Nephron progenitor cell (in vitro differentiated cells): ENCODE measurements at regions not wholly inside any gene's neighbourhood (a gene's known extent, or its start where the extent isn't known, plus 50 kb on each side); places are given as distances from the start of the nearest gene placed in this dataset.

Experiments used
- DNase-seq: peaks from one replicate; pipeline ENCODE4 v3.0.0; 2021
- H3K27ac Mint-ChIP-seq: 2 replicates; pipeline ENCODE4 v1.8.0; 2021; ENCODE audit warnings: mild to moderate bottlenecking, moderate library complexity, mixed read lengths
- H3K27me3 Mint-ChIP-seq: 2 replicates; pipeline ENCODE4 v1.8.0; 2021; ENCODE audit warnings: mild to moderate bottlenecking, low read depth, mixed read lengths; ENCODE audit not compliant: poor library complexity
- H3K36me3 Mint-ChIP-seq: 2 replicates; pipeline ENCODE4 v1.8.0; 2021; ENCODE audit warnings: low read depth, mixed read lengths
- H3K4me1 Mint-ChIP-seq: 2 replicates; pipeline ENCODE4 v1.8.0; 2021; ENCODE audit warnings: mixed read lengths
- H3K4me3 Mint-ChIP-seq: 2 replicates; pipeline ENCODE4 v1.8.0; 2021; ENCODE audit warnings: mild to moderate bottlenecking, moderate library complexity, mixed read lengths
- H3K9me3 Mint-ChIP-seq: 2 replicates; pipeline ENCODE4 v1.8.0; 2021; ENCODE audit warnings: mild to moderate bottlenecking, moderate library complexity, mixed read lengths
- TF ChIP-seq, protein P1 (sequence below): fragments of 200-600 bp; sonication (generic); IDR thresholded peaks from 2 replicates; pipeline ENCODE4 v1.5.0; 2021; ENCODE audit warnings: antibody characterized with exemption

DNA sequence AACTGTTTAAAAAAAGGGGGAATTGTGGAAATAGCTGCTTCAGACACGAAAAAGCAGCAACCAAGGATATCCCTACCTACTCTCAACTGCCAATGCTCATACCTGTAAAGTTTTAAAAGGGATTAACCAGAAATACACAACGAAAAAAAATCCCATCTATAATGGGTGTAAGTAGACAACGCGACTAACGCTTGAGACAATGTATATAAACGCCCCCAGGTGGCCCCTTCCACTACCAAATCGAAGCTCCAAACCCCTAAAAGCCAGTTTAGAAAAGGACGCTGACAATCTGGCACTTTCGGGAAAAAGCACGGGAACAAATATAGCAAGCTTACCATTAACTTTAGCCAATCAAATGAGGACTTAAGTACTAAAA is 94.5 kb upstream of the BTN3A2 start:
- H3K27ac Mint-ChIP-seq: peak overlapping the region; percentile 98
- DNase-seq: no peak
- TF ChIP-seq, protein P1, sequence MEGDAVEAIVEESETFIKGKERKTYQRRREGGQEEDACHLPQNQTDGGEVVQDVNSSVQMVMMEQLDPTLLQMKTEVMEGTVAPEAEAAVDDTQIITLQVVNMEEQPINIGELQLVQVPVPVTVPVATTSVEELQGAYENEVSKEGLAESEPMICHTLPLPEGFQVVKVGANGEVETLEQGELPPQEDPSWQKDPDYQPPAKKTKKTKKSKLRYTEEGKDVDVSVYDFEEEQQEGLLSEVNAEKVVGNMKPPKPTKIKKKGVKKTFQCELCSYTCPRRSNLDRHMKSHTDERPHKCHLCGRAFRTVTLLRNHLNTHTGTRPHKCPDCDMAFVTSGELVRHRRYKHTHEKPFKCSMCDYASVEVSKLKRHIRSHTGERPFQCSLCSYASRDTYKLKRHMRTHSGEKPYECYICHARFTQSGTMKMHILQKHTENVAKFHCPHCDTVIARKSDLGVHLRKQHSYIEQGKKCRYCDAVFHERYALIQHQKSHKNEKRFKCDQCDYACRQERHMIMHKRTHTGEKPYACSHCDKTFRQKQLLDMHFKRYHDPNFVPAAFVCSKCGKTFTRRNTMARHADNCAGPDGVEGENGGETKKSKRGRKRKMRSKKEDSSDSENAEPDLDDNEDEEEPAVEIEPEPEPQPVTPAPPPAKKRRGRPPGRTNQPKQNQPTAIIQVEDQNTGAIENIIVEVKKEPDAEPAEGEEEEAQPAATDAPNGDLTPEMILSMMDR: no peak
- H3K27me3 Mint-ChIP-seq: peaks cover 1% of the 10 kb centered on the region
- no peaks in the 10 kb centered on the region for H3K36me3 Mint-ChIP-seq
- no peaks in the 10 kb centered on the region for H3K9me3 Mint-ChIP-seq
- H3K4me3 Mint-ChIP-seq: no peak overlapping the region
- H3K4me1 Mint-ChIP-seq: peaks cover 38% of the 10 kb centered on the region

- no peaks in the 10 kb centered on the region for H3K27me3 Mint-ChIP-seq
- H3K4me3 Mint-ChIP-seq: no peak overlapping the region
- H3K4me1 Mint-ChIP-seq: peaks cover 44% of the 10 kb centered on the region
- peak overlapping the region; percentile 98 for H3K27ac Mint-ChIP-seq
- no peaks in the 10 kb centered on the region for H3K36me3 Mint-ChIP-seq
- TF ChIP-seq, protein P1: no peak
- no peaks in the 10 kb centered on the region for H3K9me3 Mint-ChIP-seq
- DNase-seq: peak; percentile 74
These were observed 93.9 kb upstream of the BTN3A2 start for GRCh38 chr6:26270903-26271667.

DNA sequence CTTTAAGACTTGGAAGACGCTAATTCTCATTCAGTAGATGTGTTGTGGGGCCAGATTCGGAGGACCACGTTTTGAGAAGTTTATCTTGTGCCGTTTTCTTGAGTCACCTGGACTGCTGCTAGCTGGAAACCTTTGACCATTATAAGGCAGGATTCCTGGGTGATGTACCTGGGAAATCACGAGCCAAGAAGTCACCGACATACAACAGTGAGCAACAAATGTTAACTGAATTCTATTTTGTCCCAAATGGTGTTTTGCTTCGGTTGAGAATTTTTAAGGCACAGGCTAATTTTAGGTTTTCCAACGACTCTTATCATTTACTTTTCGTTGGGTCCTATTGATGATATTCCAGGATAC is 93.4 kb upstream of the BTN3A2 start:
- Mint-ChIP-seq H3K4me3 (no peak overlapping the region), H3K27ac (peak overlapping the region; percentile 98), H3K27me3 (no peaks in the 10 kb centered on the region)

DNA sequence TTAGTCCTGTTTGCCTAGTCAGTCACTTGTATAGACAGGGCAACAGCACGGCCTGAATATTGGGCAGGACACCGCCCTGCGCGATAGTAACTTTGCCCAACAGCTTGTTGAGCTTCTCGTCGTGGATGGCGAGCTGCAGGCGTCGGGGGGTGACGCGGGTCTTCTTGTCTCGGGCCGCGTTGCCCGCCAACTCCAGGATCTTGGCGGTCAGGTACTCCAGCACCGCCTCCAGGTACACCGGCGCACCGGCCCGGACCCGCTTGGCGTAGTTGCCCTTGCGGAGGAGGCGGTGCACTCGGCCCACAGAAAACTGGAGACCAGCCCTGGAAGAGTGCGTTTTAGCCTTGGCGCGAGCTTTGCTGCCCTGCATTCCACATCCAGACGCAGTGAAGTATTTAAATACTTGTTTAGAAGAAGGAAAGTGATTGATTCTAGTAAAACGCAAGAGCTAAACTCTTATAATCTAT is 92.8 kb upstream of the BTN3A2 start:
- Mint-ChIP-seq H3K27ac (peak overlapping the region; percentile 98), H3K36me3 (no peaks in the 10 kb centered on the region), H3K9me3 (no peaks in the 10 kb centered on the region), H3K27me3 (no peaks in the 10 kb centered on the region), H3K4me3 (no peak overlapping the region), H3K4me1 (peaks cover 48% of the 10 kb centered on the region)
- TF ChIP-seq, protein P1: no peak
- DNase-seq: peak; percentile 64

More for the DNA sequence above, 93.4 kb upstream of the BTN3A2 start:
- peaks cover 49% of the 10 kb centered on the region for H3K4me1 Mint-ChIP-seq
- TF ChIP-seq, protein P1: no peak
- no peaks in the 10 kb centered on the region for H3K36me3 Mint-ChIP-seq
- no peaks in the 10 kb centered on the region for H3K9me3 Mint-ChIP-seq
- no peak for DNase-seq

DNA sequence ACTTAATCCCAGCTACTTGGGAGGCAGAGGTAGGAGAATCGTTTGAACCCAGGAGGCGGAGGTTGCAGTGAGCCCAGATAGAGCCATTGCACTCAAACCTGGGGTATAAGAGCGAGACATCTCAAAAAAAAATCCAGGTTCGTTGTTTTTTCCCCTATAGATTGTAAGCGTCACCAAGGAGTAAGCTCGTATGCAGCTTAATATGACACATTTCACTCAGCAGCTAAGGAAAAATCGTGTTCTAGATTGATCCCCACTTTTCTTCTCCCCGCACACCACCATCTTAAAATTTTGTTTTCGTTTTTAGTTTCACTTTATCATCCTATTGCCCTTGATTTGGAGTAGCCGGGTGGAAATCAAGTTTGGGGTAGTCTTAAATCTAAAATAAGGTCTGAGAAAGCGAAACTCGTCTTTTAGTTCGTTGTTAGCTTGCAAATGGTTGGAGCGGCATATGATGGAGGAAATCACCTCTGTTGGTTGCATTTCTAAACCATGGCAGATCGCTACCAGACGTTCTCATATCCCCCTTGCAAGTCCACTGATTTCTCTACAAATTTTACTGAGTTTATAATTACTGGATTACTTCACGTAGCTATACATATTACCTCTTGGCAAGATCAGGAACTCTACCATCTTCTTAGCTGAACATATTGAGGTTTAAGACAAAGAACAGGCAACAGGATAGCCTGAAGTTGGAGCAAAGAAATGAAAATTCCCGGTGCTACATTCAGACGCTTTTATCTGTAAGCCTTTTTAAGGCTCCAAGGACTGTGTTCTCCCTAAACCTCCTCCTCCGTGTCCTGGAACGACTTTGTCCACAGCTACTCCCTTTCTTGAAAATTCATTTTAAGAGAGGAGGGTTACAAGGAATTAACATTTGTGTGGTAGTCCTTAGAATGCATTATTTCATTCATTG is 91.1 kb upstream of the BTN3A2 start:
- Mint-ChIP-seq H3K36me3 (no peaks in the 10 kb centered on the region), H3K27ac (no peak overlapping the region), H3K4me3 (no peak overlapping the region), H3K9me3 (no peaks in the 10 kb centered on the region), H3K4me1 (peaks cover 40% of the 10 kb centered on the region), H3K27me3 (no peaks in the 10 kb centered on the region)
- TF ChIP-seq, protein P1: no peak
- no peak for DNase-seq
